ENCODE measurements at regions not wholly inside any gene's neighbourhood (a gene's known extent, or its start where the extent isn't known, plus 50 kb on each side); places are given as distances from the start of the nearest gene placed in this dataset.

GRCh38 chr2:30084915-30085314 is 61.9 kb upstream of the YPEL5 start:
- TF ChIP-seq EZH2phosphoT487 (IDR thresholded peaks at IDR 0.05; ENCODE audit: low read depth, severe bottlenecking, unreplicated experiment) (no peak), EZH2 (IDR thresholded peaks at IDR 0.05; ENCODE audit: borderline replicate concordance) (no peak)
- TF ChIP-seq, protein P1, sequence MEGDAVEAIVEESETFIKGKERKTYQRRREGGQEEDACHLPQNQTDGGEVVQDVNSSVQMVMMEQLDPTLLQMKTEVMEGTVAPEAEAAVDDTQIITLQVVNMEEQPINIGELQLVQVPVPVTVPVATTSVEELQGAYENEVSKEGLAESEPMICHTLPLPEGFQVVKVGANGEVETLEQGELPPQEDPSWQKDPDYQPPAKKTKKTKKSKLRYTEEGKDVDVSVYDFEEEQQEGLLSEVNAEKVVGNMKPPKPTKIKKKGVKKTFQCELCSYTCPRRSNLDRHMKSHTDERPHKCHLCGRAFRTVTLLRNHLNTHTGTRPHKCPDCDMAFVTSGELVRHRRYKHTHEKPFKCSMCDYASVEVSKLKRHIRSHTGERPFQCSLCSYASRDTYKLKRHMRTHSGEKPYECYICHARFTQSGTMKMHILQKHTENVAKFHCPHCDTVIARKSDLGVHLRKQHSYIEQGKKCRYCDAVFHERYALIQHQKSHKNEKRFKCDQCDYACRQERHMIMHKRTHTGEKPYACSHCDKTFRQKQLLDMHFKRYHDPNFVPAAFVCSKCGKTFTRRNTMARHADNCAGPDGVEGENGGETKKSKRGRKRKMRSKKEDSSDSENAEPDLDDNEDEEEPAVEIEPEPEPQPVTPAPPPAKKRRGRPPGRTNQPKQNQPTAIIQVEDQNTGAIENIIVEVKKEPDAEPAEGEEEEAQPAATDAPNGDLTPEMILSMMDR (IDR thresholded peaks at IDR 0.05; ENCODE audit: poor library complexity): no peak
